H1 (cell line): ENCODE measurements at regions not wholly inside any gene's neighbourhood (a gene's known extent, or its start where the extent isn't known, plus 50 kb on each side); places are given as distances from the start of the nearest gene placed in this dataset.

Source experiments
- CTCF ChIA-PET: fragments of 300-600 bp; sonication (Branson Sonifier 250); formaldehyde crosslinking; loops from one replicate; lab custom pipeline; 2021; ENCODE audit not compliant: partially characterized antibody; lab: Charles Lee
- POLR2A ChIA-PET: fragments of 300-600 bp; sonication (Branson Sonifier 250); formaldehyde crosslinking; loops from one replicate; lab custom pipeline; 2021; ENCODE audit warnings: inconsistent platforms; ENCODE audit not compliant: partially characterized antibody; lab: Charles Lee
- DNase-seq, 2 experiments: peaks; one replicate each; pipeline versions ENCODE4 v3.0.0 to v3.0.0-alpha.2; 2010 to 2022; ENCODE audit warnings: low spot score in 2 of 2, low read depth in 1 of 2, mixed read lengths in 1 of 2
- FAIRE-seq: peaks from 2 replicates; lab custom pipeline; 2011; peaks lifted over from hg19 to GRCh38; lab: Jason Lieb, UNC
- H2AFZ ChIP-seq: 2 replicates; pipeline ENCODE4 v1.8.1; 2012; ENCODE audit warnings: low read length, inconsistent platforms
- H2AK5ac ChIP-seq: 2 replicates; pipeline ENCODE4 v1.6.1; 2013; ENCODE audit warnings: low read depth, low read length
- H2BK120ac ChIP-seq: replicated peaks from 2 replicates; pipeline ENCODE3; 2013; ENCODE audit warnings: low read depth, low read length, inconsistent platforms
- H2BK12ac ChIP-seq: 2 replicates; pipeline ENCODE4 v1.6.1; 2013; ENCODE audit warnings: low read depth, low read length
- H2BK15ac ChIP-seq: 2 replicates; pipeline ENCODE4 v1.6.1; 2013; ENCODE audit warnings: low read length
- H2BK20ac ChIP-seq: 2 replicates; pipeline ENCODE4 v1.6.1; 2013; ENCODE audit warnings: low read length
- H2BK5ac ChIP-seq: 2 replicates; pipeline ENCODE4 v1.6.1; 2013; ENCODE audit warnings: low read depth, low read length
- H3K14ac ChIP-seq: 2 replicates; pipeline ENCODE4 v1.6.1; 2013; ENCODE audit warnings: inconsistent platforms; ENCODE audit not compliant: insufficient read length
- H3K18ac ChIP-seq: 2 replicates; pipeline ENCODE4 v1.6.1; 2013; ENCODE audit warnings: low read length; ENCODE audit errors: extremely low read depth
- H3K23ac ChIP-seq: 2 replicates; pipeline ENCODE4 v1.6.1; 2013; ENCODE audit warnings: inconsistent platforms; ENCODE audit not compliant: insufficient read length
- H3K23me2 ChIP-seq: 2 replicates; pipeline ENCODE4 v1.6.1; 2013; ENCODE audit warnings: low read depth, low read length
- H3K27ac ChIP-seq: 2 replicates; pipeline ENCODE4 v1.6.1; 2011; ENCODE audit warnings: low read depth, low read length, inconsistent platforms
- H3K27me3 ChIP-seq, 4 experiments: replicated peaks in 1 of 4; 1 replicate in 1 of 4; 2 replicates in 3 of 4; pipeline versions ENCODE4 v1.6.1 to v1.8.1; 2011 to 2013; ENCODE audit warnings: low read length in 3 of 4, mild to moderate bottlenecking in 3 of 4, inconsistent platforms in 2 of 4, mixed read lengths in 2 of 4, moderate library complexity in 1 of 4; ENCODE audit not compliant: control insufficient read depth in 3 of 4, insufficient read depth in 3 of 4; ENCODE audit errors: extremely low read depth in 1 of 4
- H3K36me3 ChIP-seq, 4 experiments: 2 replicates each; pipeline versions ENCODE4 v1.6.1 to v1.8.1; 2011 to 2013; ENCODE audit warnings: mild to moderate bottlenecking in 4 of 4, low read length in 3 of 4, moderate library complexity in 2 of 4, control low read depth in 1 of 4, inconsistent platforms in 1 of 4; ENCODE audit not compliant: insufficient read depth in 4 of 4, control insufficient read depth in 2 of 4
- H3K4ac ChIP-seq: replicated peaks from 2 replicates; pipeline ENCODE3; 2013; ENCODE audit warnings: low read length, low read depth, mixed read lengths, inconsistent platforms; ENCODE audit not compliant: insufficient read length
- H3K4me1 ChIP-seq, 4 experiments: replicated peaks in 1 of 4; 1 replicate in 1 of 4; 2 replicates in 3 of 4; pipeline versions ENCODE4 v1.6.1 to v1.8.1; 2011 to 2013; ENCODE audit warnings: low read length in 3 of 4, inconsistent platforms in 2 of 4, mixed read lengths in 1 of 4; ENCODE audit not compliant: insufficient read depth in 4 of 4, control insufficient read depth in 3 of 4
- H3K4me2 ChIP-seq, 2 experiments: 2 replicates each; pipeline versions ENCODE4 v1.6.1 to v1.8.1; 2011 to 2013; ENCODE audit warnings: low read depth in 2 of 2, low read length in 2 of 2, control low read depth in 1 of 2, inconsistent platforms in 1 of 2, mild to moderate bottlenecking in 1 of 2; ENCODE audit not compliant: insufficient read depth in 1 of 2
- H3K4me3 ChIP-seq, 4 experiments: fragments of 200-600, 300-600 bp in 1 of 4; sonication (generic), shearing (Covaris generic), sonication (Bioruptor Twin) in 1 of 4; 2 replicates each; pipeline versions ENCODE4 v1.5.1 to v1.8.1; 2011 to 2016; ENCODE audit warnings: low read length in 4 of 4, low read depth in 3 of 4, control low read depth in 2 of 4, inconsistent platforms in 2 of 4, mild to moderate bottlenecking in 2 of 4, mixed read lengths in 1 of 4, moderate library complexity in 1 of 4; ENCODE audit not compliant: insufficient read depth in 2 of 4; ENCODE audit errors: extremely low read depth in 1 of 4
- H3K56ac ChIP-seq: replicated peaks from 2 replicates; pipeline ENCODE3; 2013; ENCODE audit warnings: low read depth, mild to moderate bottlenecking, mixed read lengths, low read length, inconsistent platforms; ENCODE audit not compliant: insufficient read length
- H3K79me1 ChIP-seq: 2 replicates; pipeline ENCODE4 v1.6.1; 2013; ENCODE audit warnings: low read depth, low read length, control low read depth
- H3K79me2 ChIP-seq, 2 experiments: 2 replicates each; pipeline versions ENCODE4 v1.6.1 to v1.8.1; 2012 to 2013; ENCODE audit warnings: low read length in 2 of 2, mild to moderate bottlenecking in 2 of 2, inconsistent platforms in 1 of 2; ENCODE audit not compliant: insufficient read depth in 2 of 2, control insufficient read depth in 1 of 2
- H3K9ac ChIP-seq, 4 experiments: replicated peaks in 1 of 4; 1 replicate in 1 of 4; 2 replicates in 3 of 4; pipeline versions ENCODE4 v1.6.1 to v1.8.1; 2011 to 2013; ENCODE audit warnings: low read depth in 3 of 4, low read length in 3 of 4, control low read depth in 2 of 4, mild to moderate bottlenecking in 2 of 4, moderate library complexity in 2 of 4, inconsistent platforms in 1 of 4; ENCODE audit errors: extremely low read depth in 1 of 4
- H3K9me3 ChIP-seq, 2 experiments: 2 replicates each; pipeline versions ENCODE4 v1.6.1 to v1.8.1; 2012 to 2013; ENCODE audit warnings: mild to moderate bottlenecking in 2 of 2, moderate library complexity in 2 of 2, control low read depth in 1 of 2, inconsistent platforms in 1 of 2, low read depth in 1 of 2, low read length in 1 of 2, mixed read lengths in 1 of 2; ENCODE audit not compliant: insufficient read depth in 2 of 2
- H4K20me1 ChIP-seq, 2 experiments: replicated peaks in 1 of 2; 2 replicates each; pipeline versions ENCODE3 to v1.8.1; 2011 to 2013; ENCODE audit warnings: inconsistent platforms in 2 of 2, low read length in 2 of 2, mild to moderate bottlenecking in 1 of 2; ENCODE audit not compliant: insufficient read depth in 2 of 2, control insufficient read depth in 1 of 2
- H4K5ac ChIP-seq: 2 replicates; pipeline ENCODE4 v1.6.1; 2013; ENCODE audit warnings: low read length, low read depth, mixed read lengths, inconsistent platforms; ENCODE audit not compliant: insufficient read length
- H4K8ac ChIP-seq: 2 replicates; pipeline ENCODE4 v1.8.0; 2013; ENCODE audit warnings: mild to moderate bottlenecking, moderate library complexity, low read length, inconsistent platforms; ENCODE audit not compliant: insufficient read depth; ENCODE audit errors: extremely low read depth
- H4K91ac ChIP-seq: replicated peaks from 2 replicates; pipeline ENCODE3; 2013; ENCODE audit warnings: low read length, mixed read lengths, inconsistent platforms; ENCODE audit not compliant: insufficient read length
- E2F6 ChIP-seq: IDR thresholded peaks from 2 replicates; pipeline ENCODE4 v1.6.1; 2012; ENCODE audit warnings: inconsistent platforms
- GABPA ChIP-seq: IDR thresholded peaks from 2 replicates; pipeline ENCODE4 v1.6.1; 2011; ENCODE audit warnings: mild to moderate bottlenecking, low read length, moderate library complexity, borderline replicate concordance; ENCODE audit not compliant: insufficient read depth
- HDAC2 ChIP-seq, 2 experiments: fragments of 300-600 bp in 1 of 2; sonication (generic) in 1 of 2; IDR thresholded peaks; 2 replicates each; pipeline ENCODE4 v1.6.1; 2011 to 2012; ENCODE audit warnings: low read depth in 2 of 2, low read length in 2 of 2, mild to moderate bottlenecking in 2 of 2, moderate library complexity in 2 of 2, borderline replicate concordance in 1 of 2, inconsistent platforms in 1 of 2
- JUND ChIP-seq: IDR thresholded peaks from 2 replicates; pipeline ENCODE4 v1.6.1; 2011; ENCODE audit warnings: mild to moderate bottlenecking, improper control_type of control experiment, low read length
- MAX ChIP-seq: IDR thresholded peaks from 2 replicates; pipeline ENCODE4 v1.6.1; 2012; ENCODE audit warnings: inconsistent platforms
- SIRT6 ChIP-seq: IDR thresholded peaks from one replicate; pipeline ENCODE4 v1.7.1; 2012; ENCODE audit warnings: low read length, inconsistent platforms
- TCF12 ChIP-seq: IDR thresholded peaks from 2 replicates; pipeline ENCODE4 v1.6.1; 2011; ENCODE audit warnings: low read depth, mild to moderate bottlenecking, low read length
- WGBS, 2 experiments: shearing (Covaris generic) in 1 of 2; methylation state at CpG; one replicate each; pipeline versions ENCODE4 v1.1.6 to v1.1.7; 2013 to 2015; ENCODE audit warnings: low lambda C conversion rate in 2 of 2, mixed read lengths in 2 of 2, inconsistent platforms in 1 of 2, low coverage in 1 of 2, missing lambda C conversion rate in 1 of 2; ENCODE audit not compliant: insufficient replicate concordance in 2 of 2, insufficient coverage in 1 of 2, insufficient read length in 1 of 2; ENCODE audit errors: extremely low coverage in 1 of 2, missing lambda C conversion rate in 1 of 2; 5-methylcytosine and 5-hydroxymethylcytosine counted together

- Histone ChIP-seq H3K27ac (no peak overlapping the region), H3K79me2 (no peaks in the 10 kb centered on the region), H3K14ac (no peak overlapping the region), H3K4ac (no peak overlapping the region), H2BK20ac (no peak overlapping the region), H2BK120ac (no peak overlapping the region), H3K4me2 (no peak overlapping the region), H3K9me3 (no peaks in the 10 kb centered on the region), H3K4me3 (no peak overlapping the region), H3K27me3 (no peaks in the 10 kb centered on the region), H2BK5ac (no peak overlapping the region), H2AK5ac (no peak overlapping the region), H2BK12ac (no peak overlapping the region), H3K23ac (no peak overlapping the region), H4K91ac (no peak overlapping the region), H2BK15ac (no peak overlapping the region), H3K56ac (no peak overlapping the region), H4K5ac (no peak overlapping the region), H3K18ac (no peak overlapping the region), H3K36me3 (no peaks in the 10 kb centered on the region), H3K23me2 (no peaks in the 10 kb centered on the region), H4K20me1 (no peaks in the 10 kb centered on the region), H2AFZ (no peak overlapping the region), H3K4me1 (0 out of 7 replicates have a peak, but pooled peaks cover 0 to 2% (median 0%) of the 10 kb centered on the region in 4 experiments), H4K8ac (no peak overlapping the region), H3K79me1 (no peaks in the 10 kb centered on the region), H3K9ac (no peak overlapping the region)
- POLR2A ChIA-PET, result no interaction called here
- 91% methylated on average over 3 of the region's 3 CpGs; no CpG with 5 or more reads in 1 of the 2 experiments for WGBS, 2 experiments
- no peak for FAIRE-seq
- DNase-seq, result no peak
- CTCF ChIA-PET, result no interaction called here
- TF ChIP-seq JUND (no peak), SIRT6 (no peak), HDAC2 (IDR thresholded peaks at IDR 0.05; ENCODE audit: borderline replicate concordance in 1 of 2, low read depth in 2 of 2, low read length in 2 of 2) (no peak), GABPA (no peak), E2F6 (no peak), TCF12 (no peak), MAX (no peak)
Measured at GRCh38 chr1:219716611-219717114, 103.8 kb upstream of the ZC3H11B start.
